CD4-positive, alpha-beta T cell (primary cell): ENCODE measurements at regions not wholly inside any gene's neighbourhood (a gene's known extent, or its start where the extent isn't known, plus 50 kb on each side); places are given as distances from the start of the nearest gene placed in this dataset.

Experiments used
- ATAC-seq: fragments of 200-7000 bp; cut with Tn5 transposase; one replicate; pipeline ENCODE4 v1.10.0; 2022; ENCODE audit warnings: mild to moderate bottlenecking; ENCODE audit not compliant: poor library complexity
- CTCF ChIA-PET: fragments of 350-600 bp; sonication (Branson Sonifier 250); formaldehyde crosslinking; loops from one replicate; lab custom pipeline; 2021; ENCODE audit warnings: antibody characterized with exemption, inconsistent platforms; lab: Charles Lee
- POLR2A ChIA-PET: fragments of 350-600 bp; sonication (Branson Sonifier 250); formaldehyde crosslinking; loops from one replicate; lab custom pipeline; 2021; ENCODE audit warnings: antibody characterized with exemption, inconsistent platforms; lab: Charles Lee
- DNase-seq, 14 experiments: peaks; one replicate each; pipeline ENCODE4 v3.0.0-alpha.2; 2013 to 2020; ENCODE audit warnings: mixed read lengths in 2 of 14
- H3K27ac ChIP-seq, 2 donors: one replicate each; pipeline versions ENCODE4 v1.5.1 to v1.7.0; 2013; ENCODE audit warnings: low read length in 2 of 2, low read depth in 1 of 2, mild to moderate bottlenecking in 1 of 2
- H3K27me3 ChIP-seq, 2 experiments: 1 replicate in 1 of 2; 2 replicates in 1 of 2; pipeline versions ENCODE4 v1.6.1 to v1.7.0; 2013; ENCODE audit warnings: low read length in 2 of 2, control low read depth in 1 of 2, mild to moderate bottlenecking in 1 of 2, moderate library complexity in 1 of 2; ENCODE audit not compliant: insufficient read depth in 2 of 2, control insufficient read depth in 1 of 2
- H3K36me3 ChIP-seq: one replicate; pipeline ENCODE4 v1.6.1; 2013; ENCODE audit warnings: low read length, control low read depth; ENCODE audit not compliant: insufficient read depth
- H3K4me1 ChIP-seq: one replicate; pipeline ENCODE4 v1.6.1; 2013; ENCODE audit warnings: low read length, control low read depth; ENCODE audit not compliant: insufficient read depth
- H3K4me3 ChIP-seq: one replicate; pipeline ENCODE4 v1.5.1; 2013; ENCODE audit warnings: mild to moderate bottlenecking, low read length, moderate library complexity
- H3K9me3 ChIP-seq, 2 experiments: 1 replicate in 1 of 2; 2 replicates in 1 of 2; pipeline versions ENCODE4 v1.6.1 to v1.7.0; 2013; ENCODE audit warnings: low read length in 2 of 2, mild to moderate bottlenecking in 2 of 2, control low read depth in 1 of 2, moderate library complexity in 1 of 2; ENCODE audit not compliant: control insufficient read depth in 1 of 2, insufficient read depth in 1 of 2
- H3K27ac Mint-ChIP-seq: one replicate; pipeline ENCODE4 v1.8.0; 2020; ENCODE audit warnings: mixed read lengths
- H3K27me3 Mint-ChIP-seq: one replicate; pipeline ENCODE4 v1.8.0; 2021; ENCODE audit warnings: mixed read lengths
- H3K36me3 Mint-ChIP-seq: one replicate; pipeline ENCODE4 v1.8.0; 2021; ENCODE audit warnings: low read depth, mixed read lengths
- H3K4me1 Mint-ChIP-seq: one replicate; pipeline ENCODE4 v1.8.0; 2021; ENCODE audit warnings: low read depth, mixed read lengths
- H3K4me3 Mint-ChIP-seq: one replicate; pipeline ENCODE4 v1.8.0; 2020; ENCODE audit warnings: mild to moderate bottlenecking, mixed read lengths
- H3K9me3 Mint-ChIP-seq: one replicate; pipeline ENCODE4 v1.8.0; 2020; ENCODE audit warnings: mixed read lengths
- CTCF ChIP-seq: fragments of 200-600 bp; IDR thresholded peaks from one replicate; pipeline ENCODE4 v1.8.0; 2022; ENCODE audit warnings: antibody characterized with exemption, mild to moderate bottlenecking
- intact Hi-C, 2 experiments: fragments of 100-400 bp; cut with DNase I in 1 of 2; cut with micrococcal nuclease in 1 of 2; formaldehyde crosslinking; loops; one replicate each; pipeline versions ENCODE4 v1.15.1 to v1.9.0; 2023 to 2025; cut with DNase I, micrococcal nuclease

GRCh38 chr16:86787538-86787937 is 209.2 kb downstream of the FOXL1 start:
- no peak for ATAC-seq
- Histone ChIP-seq H3K27ac (no peak overlapping the region), H3K4me1 (no peaks in the 10 kb centered on the region), H3K9me3 (no peaks in the 10 kb centered on the region), H3K4me3 (no peak overlapping the region), H3K36me3 (no peaks in the 10 kb centered on the region), H3K27me3 (no peaks in the 10 kb centered on the region)
- Mint-ChIP-seq H3K4me3 (no peak overlapping the region), H3K4me1 (no peaks in the 10 kb centered on the region), H3K9me3 (no peaks in the 10 kb centered on the region), H3K36me3 (no peaks in the 10 kb centered on the region), H3K27me3 (peaks cover 12% of the 10 kb centered on the region), H3K27ac (no peak overlapping the region)
- ChIA-PET POLR2A (no interaction called here), CTCF (no interaction called here)
- no peak for DNase-seq
- TF ChIP-seq CTCF, result no peak
- intact Hi-C loops, result no loop called here

GRCh38 chr16:86789621-86790051 is 211.3 kb downstream of the FOXL1 start:
- no peak overlapping the region for H3K27ac ChIP-seq
- Mint-ChIP-seq H3K36me3 (no peaks in the 10 kb centered on the region), H3K9me3 (no peaks in the 10 kb centered on the region), H3K4me3 (no peak overlapping the region), H3K4me1 (no peaks in the 10 kb centered on the region), H3K27me3 (peaks cover 21% of the 10 kb centered on the region), H3K27ac (no peak overlapping the region)
- intact Hi-C loops, result no loop called here
- TF ChIP-seq CTCF, result no peak
- no peak for DNase-seq
- no peaks in the 10 kb centered on the region for H3K36me3 ChIP-seq
- ATAC-seq, result no peak
- H3K9me3 ChIP-seq, result peaks cover 0 to 5% of the 10 kb centered on the region in 2 experiments
- no peaks in the 10 kb centered on the region for H3K4me1 ChIP-seq
- no peak overlapping the region for H3K4me3 ChIP-seq
- H3K27me3 ChIP-seq, result peaks cover 0 to 4% of the 10 kb centered on the region in 2 experiments
- ChIA-PET CTCF (no interaction called here), POLR2A (no interaction called here)

- ATAC-seq, result no peak
- H3K9me3 Mint-ChIP-seq, result no peaks in the 10 kb centered on the region
- H3K27me3 ChIP-seq, result peaks cover 0 to 4% of the 10 kb centered on the region in 2 experiments
- no peak for TF ChIP-seq CTCF
- DNase-seq, result no peak
- ChIA-PET POLR2A (no interaction called here), CTCF (no interaction called here)
- H3K27ac ChIP-seq, result no peak overlapping the region
- H3K4me1 Mint-ChIP-seq, result no peaks in the 10 kb centered on the region
- no peak overlapping the region for H3K4me3 Mint-ChIP-seq
- peaks cover 0 to 5% of the 10 kb centered on the region in 2 experiments for H3K9me3 ChIP-seq
- peaks cover 23% of the 10 kb centered on the region for H3K27me3 Mint-ChIP-seq
- no peaks in the 10 kb centered on the region for H3K36me3 Mint-ChIP-seq
- H3K36me3 ChIP-seq, result no peaks in the 10 kb centered on the region
- H3K4me3 ChIP-seq, result no peak overlapping the region
- intact Hi-C loops, result no loop called here
- H3K27ac Mint-ChIP-seq, result no peak overlapping the region
- no peaks in the 10 kb centered on the region for H3K4me1 ChIP-seq
Observed at GRCh38 chr16:86791287-86792035, 213.1 kb downstream of the FOXL1 start.
